ENCODE measurements at regions not wholly inside any gene's neighbourhood (a gene's known extent, or its start where the extent isn't known, plus 50 kb on each side); places are given as distances from the start of the nearest gene placed in this dataset.

GRCh38 chr3:26515351-26515750, 107.2 kb upstream of the LRRC3B start:
- FAIRE-seq, result no peak
- DNase-seq (ENCODE audit: low read depth), result no peak
- no peaks in the 10 kb centered on the region for H3K36me3 ChIP-seq (ENCODE audit: control insufficient read depth, insufficient read depth, low read length)
- no peaks in the 10 kb centered on the region for H3K27me3 ChIP-seq (ENCODE audit: control insufficient read depth, insufficient read depth, low read length)
- H3K4me3 ChIP-seq (ENCODE audit: low read depth, low read length), result no peak overlapping the region
- TF ChIP-seq, protein P1, sequence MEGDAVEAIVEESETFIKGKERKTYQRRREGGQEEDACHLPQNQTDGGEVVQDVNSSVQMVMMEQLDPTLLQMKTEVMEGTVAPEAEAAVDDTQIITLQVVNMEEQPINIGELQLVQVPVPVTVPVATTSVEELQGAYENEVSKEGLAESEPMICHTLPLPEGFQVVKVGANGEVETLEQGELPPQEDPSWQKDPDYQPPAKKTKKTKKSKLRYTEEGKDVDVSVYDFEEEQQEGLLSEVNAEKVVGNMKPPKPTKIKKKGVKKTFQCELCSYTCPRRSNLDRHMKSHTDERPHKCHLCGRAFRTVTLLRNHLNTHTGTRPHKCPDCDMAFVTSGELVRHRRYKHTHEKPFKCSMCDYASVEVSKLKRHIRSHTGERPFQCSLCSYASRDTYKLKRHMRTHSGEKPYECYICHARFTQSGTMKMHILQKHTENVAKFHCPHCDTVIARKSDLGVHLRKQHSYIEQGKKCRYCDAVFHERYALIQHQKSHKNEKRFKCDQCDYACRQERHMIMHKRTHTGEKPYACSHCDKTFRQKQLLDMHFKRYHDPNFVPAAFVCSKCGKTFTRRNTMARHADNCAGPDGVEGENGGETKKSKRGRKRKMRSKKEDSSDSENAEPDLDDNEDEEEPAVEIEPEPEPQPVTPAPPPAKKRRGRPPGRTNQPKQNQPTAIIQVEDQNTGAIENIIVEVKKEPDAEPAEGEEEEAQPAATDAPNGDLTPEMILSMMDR (IDR thresholded peaks at IDR 0.05; ENCODE audit: insufficient read depth, low read length, severe bottlenecking), result no peak

GRCh38 chr3:26521261-26521660, 101.3 kb upstream of the LRRC3B start:
- FAIRE-seq, result no peak
- H3K4me3 ChIP-seq (ENCODE audit: low read depth, low read length), result no peak overlapping the region
- DNase-seq (ENCODE audit: low read depth), result no peak
- no peaks in the 10 kb centered on the region for H3K27me3 ChIP-seq (ENCODE audit: control insufficient read depth, insufficient read depth, low read length)
- TF ChIP-seq, protein P1 (IDR thresholded peaks at IDR 0.05; ENCODE audit: insufficient read depth, low read length, severe bottlenecking), result no peak
- H3K36me3 ChIP-seq (ENCODE audit: control insufficient read depth, insufficient read depth, low read length), result no peaks in the 10 kb centered on the region

DNA sequence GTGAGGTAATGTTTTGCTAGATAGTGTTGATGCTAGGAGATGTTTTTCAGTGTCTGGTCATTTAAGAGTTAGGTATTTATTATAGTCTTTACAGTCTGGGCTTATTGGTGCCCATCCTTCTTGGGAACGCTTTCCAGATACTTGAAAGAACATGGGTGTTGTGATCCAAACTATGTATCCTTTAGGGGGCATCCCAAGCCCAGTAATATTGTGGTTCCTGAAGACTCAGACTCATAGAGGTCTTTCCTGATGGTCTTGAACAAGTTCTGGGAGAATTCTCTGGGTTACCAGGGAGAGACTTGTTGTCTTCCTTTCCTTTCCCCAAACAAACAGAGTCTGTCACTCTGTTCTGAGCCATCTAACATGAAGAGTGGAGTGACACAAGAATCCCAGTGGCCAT, 99.7 kb upstream of the LRRC3B start:
- no peak for FAIRE-seq
- DNase-seq (ENCODE audit: low read depth), result no peak

DNA sequence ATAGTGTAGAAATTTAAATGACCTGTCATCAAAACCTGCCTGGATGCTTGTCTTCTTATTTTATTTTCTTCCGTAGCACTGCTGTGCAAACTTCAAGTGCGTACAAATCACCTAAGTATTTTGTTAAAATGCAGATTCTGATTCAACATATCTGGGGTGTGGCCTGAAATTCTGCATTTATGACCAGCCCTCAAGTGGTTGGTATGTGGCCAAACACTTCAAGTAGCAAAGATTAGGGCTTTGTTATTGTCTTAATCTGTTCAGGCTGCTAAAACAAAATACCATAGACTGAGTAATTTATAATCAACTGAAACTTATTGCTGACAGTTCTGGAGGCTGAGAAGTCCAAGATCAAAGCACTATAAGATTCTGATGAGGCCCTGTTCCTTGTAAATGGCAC, 97.6 kb upstream of the LRRC3B start:
- H3K27me3 ChIP-seq (ENCODE audit: control insufficient read depth, insufficient read depth, low read length), result no peaks in the 10 kb centered on the region
- H3K36me3 ChIP-seq (ENCODE audit: control insufficient read depth, insufficient read depth, low read length), result no peaks in the 10 kb centered on the region
- DNase-seq (ENCODE audit: low read depth), result peak; percentile 1
- TF ChIP-seq, protein P1 (IDR thresholded peaks at IDR 0.05; ENCODE audit: insufficient read depth, low read length, severe bottlenecking), result no peak
- no peak for FAIRE-seq
- no peak overlapping the region for H3K4me3 ChIP-seq (ENCODE audit: low read depth, low read length)

More for the DNA sequence above, 99.7 kb upstream of the LRRC3B start:
- Histone ChIP-seq H3K36me3 (ENCODE audit: control insufficient read depth, insufficient read depth, low read length) (no peaks in the 10 kb centered on the region), H3K27me3 (ENCODE audit: control insufficient read depth, insufficient read depth, low read length) (no peaks in the 10 kb centered on the region), H3K4me3 (ENCODE audit: low read depth, low read length) (no peak overlapping the region)
- TF ChIP-seq, protein P1 (IDR thresholded peaks at IDR 0.05; ENCODE audit: insufficient read depth, low read length, severe bottlenecking), result no peak

GRCh38 chr3:26535151-26535550, 87.4 kb upstream of the LRRC3B start:
- TF ChIP-seq, protein P1 (IDR thresholded peaks at IDR 0.05; ENCODE audit: insufficient read depth, low read length, severe bottlenecking), result no peak
- H3K27me3 ChIP-seq (ENCODE audit: control insufficient read depth, insufficient read depth, low read length), result no peaks in the 10 kb centered on the region
- H3K4me3 ChIP-seq (ENCODE audit: low read depth, low read length), result no peak overlapping the region
- DNase-seq (ENCODE audit: low read depth), result no peak
- FAIRE-seq, result no peak
- H3K36me3 ChIP-seq (ENCODE audit: control insufficient read depth, insufficient read depth, low read length), result no peaks in the 10 kb centered on the region

DNA sequence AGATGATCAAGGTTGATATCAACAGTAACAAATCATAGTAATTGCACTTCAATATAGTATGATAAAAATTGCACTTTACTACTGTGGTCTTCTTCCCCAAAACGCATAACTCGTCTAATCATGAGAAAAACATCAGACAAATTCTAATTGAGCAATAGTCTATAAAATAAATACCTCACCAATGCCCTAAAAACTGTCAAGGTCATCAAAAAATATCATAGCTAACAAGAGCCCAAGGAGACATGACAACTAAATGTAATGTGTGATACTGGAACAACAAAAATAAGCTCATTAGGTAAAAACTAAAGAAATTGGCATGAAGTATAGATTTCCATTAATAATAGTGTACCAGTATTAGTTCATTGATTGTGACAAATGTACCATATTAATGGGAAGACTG, 85.6 kb upstream of the LRRC3B start:
- FAIRE-seq (no peak), DNase-seq (ENCODE audit: low read depth) (no peak)
- Histone ChIP-seq H3K36me3 (ENCODE audit: control insufficient read depth, insufficient read depth, low read length) (no peaks in the 10 kb centered on the region), H3K27me3 (ENCODE audit: control insufficient read depth, insufficient read depth, low read length) (no peaks in the 10 kb centered on the region), H3K4me3 (ENCODE audit: low read depth, low read length) (no peak overlapping the region)
- TF ChIP-seq, protein P1 (IDR thresholded peaks at IDR 0.05; ENCODE audit: insufficient read depth, low read length, severe bottlenecking), result no peak
